ENCODE measurements at regions not wholly inside any gene's neighbourhood (a gene's known extent, or its start where the extent isn't known, plus 50 kb on each side); places are given as distances from the start of the nearest gene placed in this dataset.

GRCh38 chr15:39330061-39330460 is 250.8 kb upstream of the THBS1 start:
- DNase-seq = peak; percentile 29

- DNase-seq = no peak
These were observed 249.3 kb upstream of the THBS1 start for GRCh38 chr15:39331584-39331983.

- no peak for DNase-seq
These were observed 248.0 kb upstream of the THBS1 start for GRCh38 chr15:39332846-39333245.

- DNase-seq = no peak
These were observed 247.5 kb upstream of the THBS1 start for GRCh38 chr15:39333393-39333792.

GRCh38 chr15:39333896-39334295 is 247.0 kb upstream of the THBS1 start:
- no peak for DNase-seq

- no peak for DNase-seq
These were observed 244.0 kb upstream of the THBS1 start for GRCh38 chr15:39336926-39337325.

GRCh38 chr15:39338251-39338650 is 242.6 kb upstream of the THBS1 start:
- no peak for DNase-seq

GRCh38 chr15:39340903-39341645 is 239.8 kb upstream of the THBS1 start:
- DNase-seq = no peak

GRCh38 chr15:39344662-39345141 is 236.2 kb upstream of the THBS1 start:
- DNase-seq = no peak

GRCh38 chr15:39345176-39345575 is 235.7 kb upstream of the THBS1 start:
- no peak for DNase-seq

GRCh38 chr15:39347453-39347852 is 233.4 kb upstream of the THBS1 start:
- DNase-seq = no peak

GRCh38 chr15:39350785-39351184 is 230.1 kb upstream of the THBS1 start:
- DNase-seq = no peak

- peak; percentile 44 for DNase-seq
These were observed 226.7 kb upstream of the THBS1 start for GRCh38 chr15:39354189-39354588.

- no peak for DNase-seq
These were observed 223.2 kb upstream of the THBS1 start for GRCh38 chr15:39357480-39358268.

- DNase-seq = no peak
These were observed 222.3 kb upstream of the THBS1 start for GRCh38 chr15:39358441-39359041.

GRCh38 chr15:39359771-39360170 is 221.1 kb upstream of the THBS1 start:
- DNase-seq = no peak

- no peak for DNase-seq
These were observed 220.4 kb upstream of the THBS1 start for GRCh38 chr15:39360452-39360851.

GRCh38 chr15:39361497-39361896 is 219.4 kb upstream of the THBS1 start:
- DNase-seq = peak; percentile 10

- DNase-seq = no peak
These were observed 217.9 kb upstream of the THBS1 start for GRCh38 chr15:39362821-39363561.

GRCh38 chr15:39363761-39364586 is 216.9 kb upstream of the THBS1 start:
- no peak for DNase-seq

- no peak for DNase-seq
These were observed 216.2 kb upstream of the THBS1 start for GRCh38 chr15:39364721-39365120.

GRCh38 chr15:39365161-39365560 is 215.7 kb upstream of the THBS1 start:
- no peak for DNase-seq
